HL-60 (cell line): ENCODE measurements at regions not wholly inside any gene's neighbourhood (a gene's known extent, or its start where the extent isn't known, plus 50 kb on each side); places are given as distances from the start of the nearest gene placed in this dataset.

Source experiments
- DNase-seq, 2 experiments: peaks; one replicate each; pipeline ENCODE4 v3.0.0-alpha.2; 2010 to 2020; ENCODE audit warnings: low read depth in 1 of 2, low spot score in 1 of 2
- H3K27ac ChIP-seq: fragments of 250-450 bp; sonication (Bioruptor Pico); replicated peaks from 2 replicates; pipeline ENCODE4 v1.5.1; 2020; ENCODE audit warnings: mild to moderate bottlenecking, moderate library complexity
- H3K27me3 ChIP-seq: fragments of 250-450 bp; sonication (Bioruptor Pico); 2 replicates; pipeline ENCODE4 v1.5.1; 2021; ENCODE audit warnings: mild to moderate bottlenecking, moderate library complexity; ENCODE audit not compliant: insufficient read depth, poor library complexity, severe bottlenecking
- H3K4me3 ChIP-seq: replicated peaks from 2 replicates; pipeline ENCODE4 v1.5.1; 2011; ENCODE audit warnings: mild to moderate bottlenecking, control low read depth, low read length; ENCODE audit not compliant: insufficient read depth
- GABPA ChIP-seq: IDR thresholded peaks from 2 replicates; pipeline ENCODE4 v1.6.1; 2012; ENCODE audit warnings: low read depth
- POLR2AphosphoS5 ChIP-seq: IDR thresholded peaks from 2 replicates; pipeline ENCODE4 v1.6.1; 2012; ENCODE audit warnings: low read depth
- SPI1 ChIP-seq: IDR thresholded peaks from 2 replicates; pipeline ENCODE4 v1.6.1; 2012; ENCODE audit warnings: low read depth, mild to moderate bottlenecking, borderline replicate concordance
- TF ChIP-seq, protein P1 (sequence below): IDR thresholded peaks from 2 replicates; pipeline ENCODE4 v1.6.1; 2012; ENCODE audit warnings: low read depth; ENCODE audit not compliant: insufficient replicate concordance
- TF ChIP-seq, protein P2 (sequence below): IDR thresholded peaks from one replicate; pipeline ENCODE4 v1.5.1; 2011; ENCODE audit warnings: low read length, control low read depth, inconsistent platforms; ENCODE audit not compliant: insufficient read depth

DNA sequence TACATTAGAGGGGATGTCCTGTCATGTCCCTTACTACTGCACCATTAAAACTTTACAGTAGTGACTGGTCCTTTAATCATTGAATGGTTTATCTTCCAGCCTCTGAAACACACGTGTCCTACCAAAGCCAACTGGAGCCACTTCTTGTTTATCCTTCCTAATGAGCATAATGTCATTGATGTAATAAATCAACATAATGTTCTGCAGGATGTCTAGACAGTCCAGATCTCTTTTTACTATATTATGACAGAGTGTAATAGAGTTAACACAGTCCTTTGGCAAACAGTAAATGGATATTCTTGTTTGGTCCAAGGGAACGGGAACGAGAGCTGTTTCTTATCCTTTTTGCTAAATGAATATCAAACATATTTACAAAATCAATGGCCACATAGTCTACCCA lies 88.1 kb upstream of the PTPRD start:
- no peak for DNase-seq
- Histone ChIP-seq H3K27me3 (no peaks in the 10 kb centered on the region), H3K27ac (no peak overlapping the region), H3K4me3 (no peak overlapping the region)
- TF ChIP-seq, protein P1, sequence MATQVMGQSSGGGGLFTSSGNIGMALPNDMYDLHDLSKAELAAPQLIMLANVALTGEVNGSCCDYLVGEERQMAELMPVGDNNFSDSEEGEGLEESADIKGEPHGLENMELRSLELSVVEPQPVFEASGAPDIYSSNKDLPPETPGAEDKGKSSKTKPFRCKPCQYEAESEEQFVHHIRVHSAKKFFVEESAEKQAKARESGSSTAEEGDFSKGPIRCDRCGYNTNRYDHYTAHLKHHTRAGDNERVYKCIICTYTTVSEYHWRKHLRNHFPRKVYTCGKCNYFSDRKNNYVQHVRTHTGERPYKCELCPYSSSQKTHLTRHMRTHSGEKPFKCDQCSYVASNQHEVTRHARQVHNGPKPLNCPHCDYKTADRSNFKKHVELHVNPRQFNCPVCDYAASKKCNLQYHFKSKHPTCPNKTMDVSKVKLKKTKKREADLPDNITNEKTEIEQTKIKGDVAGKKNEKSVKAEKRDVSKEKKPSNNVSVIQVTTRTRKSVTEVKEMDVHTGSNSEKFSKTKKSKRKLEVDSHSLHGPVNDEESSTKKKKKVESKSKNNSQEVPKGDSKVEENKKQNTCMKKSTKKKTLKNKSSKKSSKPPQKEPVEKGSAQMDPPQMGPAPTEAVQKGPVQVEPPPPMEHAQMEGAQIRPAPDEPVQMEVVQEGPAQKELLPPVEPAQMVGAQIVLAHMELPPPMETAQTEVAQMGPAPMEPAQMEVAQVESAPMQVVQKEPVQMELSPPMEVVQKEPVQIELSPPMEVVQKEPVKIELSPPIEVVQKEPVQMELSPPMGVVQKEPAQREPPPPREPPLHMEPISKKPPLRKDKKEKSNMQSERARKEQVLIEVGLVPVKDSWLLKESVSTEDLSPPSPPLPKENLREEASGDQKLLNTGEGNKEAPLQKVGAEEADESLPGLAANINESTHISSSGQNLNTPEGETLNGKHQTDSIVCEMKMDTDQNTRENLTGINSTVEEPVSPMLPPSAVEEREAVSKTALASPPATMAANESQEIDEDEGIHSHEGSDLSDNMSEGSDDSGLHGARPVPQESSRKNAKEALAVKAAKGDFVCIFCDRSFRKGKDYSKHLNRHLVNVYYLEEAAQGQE = no peak
- TF ChIP-seq POLR2AphosphoS5 = no peak
- TF ChIP-seq, protein P2, sequence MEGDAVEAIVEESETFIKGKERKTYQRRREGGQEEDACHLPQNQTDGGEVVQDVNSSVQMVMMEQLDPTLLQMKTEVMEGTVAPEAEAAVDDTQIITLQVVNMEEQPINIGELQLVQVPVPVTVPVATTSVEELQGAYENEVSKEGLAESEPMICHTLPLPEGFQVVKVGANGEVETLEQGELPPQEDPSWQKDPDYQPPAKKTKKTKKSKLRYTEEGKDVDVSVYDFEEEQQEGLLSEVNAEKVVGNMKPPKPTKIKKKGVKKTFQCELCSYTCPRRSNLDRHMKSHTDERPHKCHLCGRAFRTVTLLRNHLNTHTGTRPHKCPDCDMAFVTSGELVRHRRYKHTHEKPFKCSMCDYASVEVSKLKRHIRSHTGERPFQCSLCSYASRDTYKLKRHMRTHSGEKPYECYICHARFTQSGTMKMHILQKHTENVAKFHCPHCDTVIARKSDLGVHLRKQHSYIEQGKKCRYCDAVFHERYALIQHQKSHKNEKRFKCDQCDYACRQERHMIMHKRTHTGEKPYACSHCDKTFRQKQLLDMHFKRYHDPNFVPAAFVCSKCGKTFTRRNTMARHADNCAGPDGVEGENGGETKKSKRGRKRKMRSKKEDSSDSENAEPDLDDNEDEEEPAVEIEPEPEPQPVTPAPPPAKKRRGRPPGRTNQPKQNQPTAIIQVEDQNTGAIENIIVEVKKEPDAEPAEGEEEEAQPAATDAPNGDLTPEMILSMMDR = no peak
- TF ChIP-seq SPI1 = no peak
- no peak for TF ChIP-seq GABPA

DNA sequence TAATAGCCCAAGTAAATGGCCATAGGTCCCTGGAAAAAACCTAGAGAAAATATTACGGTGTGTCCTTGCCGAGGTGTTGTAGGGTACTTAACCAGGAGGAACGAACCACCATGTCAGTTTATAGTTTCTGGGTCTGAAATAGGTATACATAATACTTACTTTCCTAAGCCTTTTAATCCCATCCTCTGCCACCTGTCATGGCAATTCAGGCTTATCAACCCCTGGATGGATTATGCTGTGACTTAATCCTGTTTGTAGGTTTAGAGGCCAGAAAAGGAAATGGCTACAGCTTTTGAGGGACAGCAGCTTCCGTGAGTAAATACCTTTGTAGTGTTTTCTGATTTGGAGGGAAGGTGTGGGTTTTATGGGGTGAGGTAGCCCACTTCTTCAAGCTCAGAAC lies 89.1 kb upstream of the PTPRD start:
- DNase-seq = no peak
- Histone ChIP-seq H3K27me3 (no peaks in the 10 kb centered on the region), H3K27ac (no peak overlapping the region), H3K4me3 (no peak overlapping the region)
- TF ChIP-seq GABPA = no peak
- no peak for TF ChIP-seq POLR2AphosphoS5
- TF ChIP-seq SPI1 = no peak
- TF ChIP-seq, protein P1 = no peak
- TF ChIP-seq, protein P2 = no peak

DNA sequence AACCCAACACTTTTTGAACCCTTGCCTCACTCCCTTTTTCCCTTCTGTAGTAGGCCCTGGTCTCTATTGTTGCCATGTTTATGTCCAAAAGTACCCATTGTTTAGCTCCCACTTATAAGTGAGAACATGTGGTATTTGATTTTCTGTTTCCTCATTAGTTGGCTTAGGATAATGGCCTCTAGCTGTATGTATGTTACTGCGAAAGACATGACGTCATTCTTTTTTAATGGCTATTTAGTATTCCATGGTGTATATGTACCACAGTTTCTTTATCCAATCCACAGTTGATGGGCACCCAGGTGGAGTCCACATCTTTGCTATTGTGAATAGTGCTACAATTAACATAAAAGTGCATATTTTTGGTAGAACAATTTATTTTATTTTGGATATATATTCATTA lies 90.3 kb upstream of the PTPRD start:
- Histone ChIP-seq H3K27me3 (no peaks in the 10 kb centered on the region), H3K27ac (no peak overlapping the region), H3K4me3 (no peak overlapping the region)
- TF ChIP-seq GABPA = no peak
- no peak for TF ChIP-seq POLR2AphosphoS5
- TF ChIP-seq SPI1 = no peak
- TF ChIP-seq, protein P1 = no peak
- TF ChIP-seq, protein P2 = no peak
- no peak for DNase-seq
